Ovary (tissue), 7 donors: ENCODE measurements at regions not wholly inside any gene's neighbourhood (a gene's known extent, or its start where the extent isn't known, plus 50 kb on each side); places are given as distances from the start of the nearest gene placed in this dataset.

Experiments used
- DNase-seq, 5 donors: peaks; one replicate each; pipeline ENCODE4 v3.0.0-alpha.2; 2019 to 2020
- H3K27ac ChIP-seq, 2 donors: fragments of 200-600 bp; one replicate each; pipeline versions ENCODE4 v1.5.1 to v1.8.0; 2019 to 2022
- H3K27me3 ChIP-seq: fragments of 200-600 bp; one replicate; pipeline ENCODE4 v1.8.0; 2022
- H3K36me3 ChIP-seq: fragments of 200-600 bp; sonication (generic); one replicate; pipeline ENCODE4 v1.5.1; 2019
- H3K4me1 ChIP-seq: one replicate; pipeline ENCODE4 v1.8.1; 2013; ENCODE audit warnings: mild to moderate bottlenecking, moderate library complexity; ENCODE audit not compliant: insufficient read depth
- H3K4me3 ChIP-seq: fragments of 200-600 bp; sonication (generic); one replicate; pipeline ENCODE4 v1.5.1; 2017
- H3K9me3 ChIP-seq, 2 donors: fragments of 200-600 bp in 1 of 2; sonication (generic) in 1 of 2; one replicate each; pipeline versions ENCODE4 v1.5.1 to v1.8.1; 2013 to 2019; ENCODE audit warnings: mild to moderate bottlenecking in 1 of 2, moderate library complexity in 1 of 2
- EP300 ChIP-seq: sonication (generic); formaldehyde crosslinking; IDR thresholded peaks from one replicate; pipeline ENCODE4 v1.6.1; 2017; ENCODE audit warnings: antibody characterized with exemption
- POLR2A ChIP-seq: fragments of 450-650 bp; IDR thresholded peaks from one replicate; pipeline ENCODE4 v1.6.1; 2017; ENCODE audit warnings: antibody characterized with exemption, mild to moderate bottlenecking, moderate library complexity
- WGBS, 3 donors: extraction: QIAGEN DNeasy Blood & Tissue Kit in 1 of 3; methylation state at CpG; one replicate each; pipeline versions ENCODE4 v1.1.5 to v1.1.7; 2013 to 2017; 5-methylcytosine and 5-hydroxymethylcytosine counted together
- intact Hi-C, 4 donors: fragments of 100-400 bp; cut with DNase I; formaldehyde crosslinking; loops; one replicate each; pipeline versions ENCODE4 v1.11.0 to v1.15.1; 2022 to 2023
- TF ChIP-seq, protein P1 (sequence below), 3 donors: fragments of 450-650 bp in 2 of 3; fragments of 200-600 bp in 1 of 3; IDR thresholded peaks; one replicate each; pipeline versions ENCODE4 v1.5.1 to v1.8.0; 2016 to 2022; ENCODE audit warnings: antibody characterized with exemption in 3 of 3, mild to moderate bottlenecking in 1 of 3
- donor health status: DM: no; HTN: no; CAD: no; lungs with moderate emphysema.
- donor health status: DM: no; HTN: no; CAD: no.
- donor health status: Bipolar disorder and iron deficiency.
- donor health status: DM: no; HTN: no; CAD: no.
- donor health status: DM: yes; HTN: yes; CAD: no.

- Histone ChIP-seq H3K27me3 (no peaks in the 10 kb centered on the region), H3K4me1 (peaks cover 2% of the 10 kb centered on the region), H3K27ac (no peak overlapping the region), H3K9me3 (no peaks in the 10 kb centered on the region), H3K4me3 (no peak overlapping the region), H3K36me3 (no peaks in the 10 kb centered on the region)
- TF ChIP-seq EP300 (no peak), POLR2A (no peak)
- TF ChIP-seq, protein P1, sequence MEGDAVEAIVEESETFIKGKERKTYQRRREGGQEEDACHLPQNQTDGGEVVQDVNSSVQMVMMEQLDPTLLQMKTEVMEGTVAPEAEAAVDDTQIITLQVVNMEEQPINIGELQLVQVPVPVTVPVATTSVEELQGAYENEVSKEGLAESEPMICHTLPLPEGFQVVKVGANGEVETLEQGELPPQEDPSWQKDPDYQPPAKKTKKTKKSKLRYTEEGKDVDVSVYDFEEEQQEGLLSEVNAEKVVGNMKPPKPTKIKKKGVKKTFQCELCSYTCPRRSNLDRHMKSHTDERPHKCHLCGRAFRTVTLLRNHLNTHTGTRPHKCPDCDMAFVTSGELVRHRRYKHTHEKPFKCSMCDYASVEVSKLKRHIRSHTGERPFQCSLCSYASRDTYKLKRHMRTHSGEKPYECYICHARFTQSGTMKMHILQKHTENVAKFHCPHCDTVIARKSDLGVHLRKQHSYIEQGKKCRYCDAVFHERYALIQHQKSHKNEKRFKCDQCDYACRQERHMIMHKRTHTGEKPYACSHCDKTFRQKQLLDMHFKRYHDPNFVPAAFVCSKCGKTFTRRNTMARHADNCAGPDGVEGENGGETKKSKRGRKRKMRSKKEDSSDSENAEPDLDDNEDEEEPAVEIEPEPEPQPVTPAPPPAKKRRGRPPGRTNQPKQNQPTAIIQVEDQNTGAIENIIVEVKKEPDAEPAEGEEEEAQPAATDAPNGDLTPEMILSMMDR (IDR thresholded peaks at IDR 0.05): no peak
- intact Hi-C loops: no loop called here
- no peak for DNase-seq
- 88 to 97% (median 89%) methylated on average over 1 of the region's 1 CpG for WGBS, 3 donors
These were observed 713.2 kb downstream of the CDH11 start for GRCh38 chr16:64408699-64409098.

DNA sequence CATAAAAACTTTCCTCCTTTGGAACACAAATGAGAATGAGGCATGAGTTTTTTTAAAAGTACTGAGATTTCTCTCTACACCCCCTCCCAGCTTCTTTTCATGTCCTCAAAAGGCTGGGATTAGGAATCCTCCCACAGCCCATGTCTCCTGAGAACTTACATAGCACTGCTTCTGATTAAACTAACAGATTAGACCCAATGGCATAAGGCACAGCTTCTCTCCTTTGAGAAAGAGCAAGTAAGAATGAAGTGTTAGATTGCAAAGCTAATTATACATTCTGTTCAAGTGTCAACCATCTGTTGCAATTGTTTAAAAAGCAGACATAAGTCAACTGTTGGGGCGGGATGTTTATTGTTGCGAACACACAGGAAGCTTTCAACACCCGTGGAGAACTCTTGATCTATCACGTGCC is 715.1 kb downstream of the CDH11 start:
- intact Hi-C loops: no loop called here
- H3K27me3 ChIP-seq: no peaks in the 10 kb centered on the region
- 53 to 57% (median 55%) methylated on average over 4 of the region's 4 CpGs for WGBS, 3 donors

DNA sequence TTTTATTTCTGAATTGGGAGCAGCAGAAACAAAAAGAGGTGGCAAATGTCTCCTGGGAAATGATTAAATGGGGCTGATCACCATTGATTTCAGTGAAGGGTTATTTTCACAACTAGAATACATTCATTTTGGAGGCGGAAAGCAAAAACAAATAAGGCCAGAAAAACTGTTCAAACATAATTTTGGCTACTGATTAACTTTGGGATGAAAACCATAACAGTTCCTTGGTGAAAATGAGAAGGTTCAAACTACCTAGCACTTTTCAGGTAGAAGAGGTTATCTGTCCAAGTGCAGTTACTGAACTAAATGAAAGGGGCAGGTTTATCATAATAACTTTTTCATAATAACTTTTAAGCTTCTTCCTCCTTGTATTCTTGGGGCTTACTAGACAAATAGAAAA is 718.5 kb downstream of the CDH11 start:
- TF ChIP-seq EP300: no peak
- TF ChIP-seq, protein P1 (IDR thresholded peaks at IDR 0.05): no peak
- TF ChIP-seq POLR2A: no peak
- Histone ChIP-seq H3K9me3 (no peaks in the 10 kb centered on the region), H3K27me3 (no peaks in the 10 kb centered on the region), H3K4me3 (no peak overlapping the region), H3K36me3 (no peaks in the 10 kb centered on the region), H3K4me1 (no peaks in the 10 kb centered on the region), H3K27ac (no peak overlapping the region)
- no peak for DNase-seq
- 79 to 85% (median 82%) methylated on average over 1 of the region's 1 CpG for WGBS, 3 donors
- intact Hi-C loops: no loop called here

More for the DNA sequence above, 715.1 kb downstream of the CDH11 start:
- no peak for DNase-seq
- no peak overlapping the region for H3K4me3 ChIP-seq
- no peak overlapping the region for H3K27ac ChIP-seq
- no peaks in the 10 kb centered on the region for H3K9me3 ChIP-seq
- TF ChIP-seq POLR2A (no peak), EP300 (no peak)
- TF ChIP-seq, protein P1 (IDR thresholded peaks at IDR 0.05): no peak
- peaks cover 2% of the 10 kb centered on the region for H3K4me1 ChIP-seq
- H3K36me3 ChIP-seq: no peaks in the 10 kb centered on the region

GRCh38 chr16:64398793-64399192 is 723.1 kb downstream of the CDH11 start:
- H3K36me3 ChIP-seq: no peaks in the 10 kb centered on the region
- intact Hi-C loops: no loop called here

More at GRCh38 chr16:64398793-64399192, 723.1 kb downstream of the CDH11 start:
- Histone ChIP-seq H3K27me3 (no peaks in the 10 kb centered on the region), H3K9me3 (no peaks in the 10 kb centered on the region), H3K27ac (no peak overlapping the region), H3K4me3 (no peak overlapping the region), H3K4me1 (no peaks in the 10 kb centered on the region)
- no peak for DNase-seq
- TF ChIP-seq, protein P1 (IDR thresholded peaks at IDR 0.05): no peak
- TF ChIP-seq EP300: no peak
- no peak for TF ChIP-seq POLR2A
- 78 to 88% (median 86%) methylated on average over 5 of the region's 5 CpGs for WGBS, 3 donors
